ENCODE measurements at regions not wholly inside any gene's neighbourhood (a gene's known extent, or its start where the extent isn't known, plus 50 kb on each side); places are given as distances from the start of the nearest gene placed in this dataset.

DNA sequence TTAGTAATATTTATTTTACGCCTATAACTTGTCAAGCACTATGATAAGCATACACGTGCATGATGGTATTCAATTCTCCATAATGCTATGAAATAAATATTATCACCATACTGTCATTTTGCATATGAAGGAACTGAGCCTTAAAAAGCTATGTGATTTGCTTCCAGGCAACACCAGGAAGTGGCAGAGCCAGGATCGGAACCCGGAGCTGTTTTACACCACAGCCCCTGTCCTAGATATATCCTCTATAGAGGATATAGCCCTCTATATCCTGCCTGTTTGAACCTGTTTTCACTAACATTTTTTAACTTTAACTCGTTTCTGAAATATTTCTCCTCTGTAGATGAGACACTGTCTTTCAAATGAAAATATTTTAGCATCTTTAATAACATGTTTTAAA lies 690.0 kb downstream of the SATB2 start:
- Histone ChIP-seq H3K36me3 (no peaks in the 10 kb centered on the region), H3K4me3 (no peak overlapping the region), H3K27me3 (no peaks in the 10 kb centered on the region), H3K9me3 (ENCODE audit: low read depth) (no peaks in the 10 kb centered on the region), H3K27ac (no peak overlapping the region), H3K4me1 (ENCODE audit: low read depth) (no peaks in the 10 kb centered on the region)
- no peak for DNase-seq (ENCODE audit: low read depth in 1 of 2, low spot score in 1 of 2)
- no peak for TF ChIP-seq CTCF (IDR thresholded peaks at IDR 0.05; ENCODE audit: low read depth, low read length)

- no peak for DNase-seq (ENCODE audit: low read depth in 1 of 2, low spot score in 1 of 2)
- TF ChIP-seq CTCF (IDR thresholded peaks at IDR 0.05; ENCODE audit: low read depth, low read length), result no peak
- no peak overlapping the region for H3K27ac ChIP-seq
- H3K36me3 ChIP-seq, result no peaks in the 10 kb centered on the region
- H3K27me3 ChIP-seq, result no peaks in the 10 kb centered on the region
- no peaks in the 10 kb centered on the region for H3K9me3 ChIP-seq (ENCODE audit: low read depth)
- H3K4me3 ChIP-seq, result no peak overlapping the region
- no peaks in the 10 kb centered on the region for H3K4me1 ChIP-seq (ENCODE audit: low read depth)
These were observed 693.9 kb downstream of the SATB2 start for GRCh38 chr2:198763793-198764192.

GRCh38 chr2:198762441-198762840 lies 695.3 kb downstream of the SATB2 start:
- no peak for DNase-seq (ENCODE audit: low read depth in 1 of 2, low spot score in 1 of 2)
- H3K4me3 ChIP-seq, result no peak overlapping the region
- no peak overlapping the region for H3K27ac ChIP-seq
- H3K9me3 ChIP-seq (ENCODE audit: low read depth), result no peaks in the 10 kb centered on the region
- TF ChIP-seq CTCF (IDR thresholded peaks at IDR 0.05; ENCODE audit: low read depth, low read length), result no peak
- no peaks in the 10 kb centered on the region for H3K4me1 ChIP-seq (ENCODE audit: low read depth)
- no peaks in the 10 kb centered on the region for H3K27me3 ChIP-seq
- no peaks in the 10 kb centered on the region for H3K36me3 ChIP-seq

GRCh38 chr2:198757069-198757468 lies 700.7 kb downstream of the SATB2 start:
- Histone ChIP-seq H3K4me1 (ENCODE audit: low read depth) (no peaks in the 10 kb centered on the region), H3K36me3 (no peaks in the 10 kb centered on the region), H3K27me3 (no peaks in the 10 kb centered on the region), H3K27ac (no peak overlapping the region), H3K9me3 (ENCODE audit: low read depth) (no peaks in the 10 kb centered on the region), H3K4me3 (no peak overlapping the region)
- no peak for DNase-seq (ENCODE audit: low read depth in 1 of 2, low spot score in 1 of 2)
- no peak for TF ChIP-seq CTCF (IDR thresholded peaks at IDR 0.05; ENCODE audit: low read depth, low read length)

DNA sequence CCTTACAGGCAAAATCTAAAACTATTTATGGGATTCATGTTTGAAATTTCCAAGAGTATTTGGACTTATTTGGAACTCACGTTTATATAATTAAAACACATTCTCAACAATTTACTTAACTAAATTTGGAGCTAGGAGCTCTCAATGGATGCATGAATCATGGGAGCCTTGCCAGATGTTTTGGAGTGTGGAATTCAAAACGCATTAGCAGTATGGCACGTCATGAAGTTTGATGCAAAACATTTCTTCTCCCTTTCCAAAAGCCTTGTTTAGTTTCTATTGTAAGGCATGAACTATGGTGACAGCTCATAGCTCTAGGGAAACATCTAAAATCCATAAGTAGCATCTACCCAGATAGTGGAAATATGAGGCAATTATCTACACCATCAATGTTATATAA lies 701.6 kb downstream of the SATB2 start:
- no peaks in the 10 kb centered on the region for H3K9me3 ChIP-seq (ENCODE audit: low read depth)
- H3K36me3 ChIP-seq, result no peaks in the 10 kb centered on the region
- TF ChIP-seq CTCF (IDR thresholded peaks at IDR 0.05; ENCODE audit: low read depth, low read length), result no peak
- H3K4me1 ChIP-seq (ENCODE audit: low read depth), result no peaks in the 10 kb centered on the region
- no peak overlapping the region for H3K4me3 ChIP-seq
- no peak overlapping the region for H3K27ac ChIP-seq
- no peak for DNase-seq (ENCODE audit: low read depth in 1 of 2, low spot score in 1 of 2)
- no peaks in the 10 kb centered on the region for H3K27me3 ChIP-seq

DNA sequence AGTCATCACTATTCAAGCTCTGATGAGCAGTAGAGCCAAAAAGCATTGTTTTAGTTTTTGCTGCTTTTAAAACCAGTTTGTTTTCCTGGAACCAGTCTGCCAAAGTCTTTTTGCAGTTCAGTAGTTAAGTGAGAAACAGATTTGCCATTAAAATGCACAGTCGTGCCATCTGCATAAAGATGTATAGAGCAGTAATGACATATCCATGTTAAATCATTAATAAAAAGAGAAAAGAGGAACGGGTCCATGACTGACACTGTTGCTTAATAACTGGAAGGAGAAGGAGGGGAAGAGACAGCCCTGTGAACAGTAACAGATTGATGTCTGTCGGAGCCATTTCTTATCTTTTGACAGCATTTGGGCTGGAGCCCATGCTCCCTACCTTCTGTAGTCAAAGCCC lies 704.6 kb downstream of the SATB2 start:
- TF ChIP-seq CTCF (IDR thresholded peaks at IDR 0.05; ENCODE audit: low read depth, low read length), result no peak
- DNase-seq (ENCODE audit: low read depth in 1 of 2, low spot score in 1 of 2), result no peak
- H3K4me3 ChIP-seq, result no peak overlapping the region
- H3K36me3 ChIP-seq, result no peaks in the 10 kb centered on the region
- H3K9me3 ChIP-seq (ENCODE audit: low read depth), result no peaks in the 10 kb centered on the region
- H3K27me3 ChIP-seq, result no peaks in the 10 kb centered on the region
- H3K4me1 ChIP-seq (ENCODE audit: low read depth), result no peaks in the 10 kb centered on the region
- no peak overlapping the region for H3K27ac ChIP-seq

Data from cardiac muscle cell (in vitro differentiated cells and primary cell).